CD4-positive, alpha-beta memory T cell (primary cell): ENCODE measurements at regions not wholly inside any gene's neighbourhood (a gene's known extent, or its start where the extent isn't known, plus 50 kb on each side); places are given as distances from the start of the nearest gene placed in this dataset.

Experiments used
- CTCF ChIA-PET: fragments of 350-600 bp; sonication (Branson Sonifier 250); formaldehyde crosslinking; loops from one replicate; lab custom pipeline; 2021; ENCODE audit warnings: inconsistent platforms; ENCODE audit not compliant: partially characterized antibody; lab: Charles Lee
- POLR2A ChIA-PET: fragments of 350-600 bp; sonication (Branson Sonifier 250); formaldehyde crosslinking; loops from one replicate; lab custom pipeline; 2021; ENCODE audit not compliant: partially characterized antibody; lab: Charles Lee
- DNase-seq, 5 donors: peaks; one replicate each; pipeline versions ENCODE4 v3.0.0 to v3.0.0-alpha.2; 2020 to 2022; ENCODE audit warnings: mixed read lengths in 1 of 5
- H3K27ac ChIP-seq: one replicate; pipeline ENCODE4 v1.7.0; 2013; ENCODE audit warnings: low read depth, low read length
- H3K27me3 ChIP-seq: 2 replicates; pipeline ENCODE4 v1.7.0; 2013; ENCODE audit warnings: mild to moderate bottlenecking, low read length, moderate library complexity; ENCODE audit not compliant: insufficient read depth
- H3K36me3 ChIP-seq: 2 replicates; pipeline ENCODE4 v1.7.0; 2013; ENCODE audit warnings: mild to moderate bottlenecking, low read length, moderate library complexity; ENCODE audit not compliant: insufficient read depth
- H3K4me1 ChIP-seq: 2 replicates; pipeline ENCODE4 v1.7.0; 2013; ENCODE audit warnings: mild to moderate bottlenecking, low read length, moderate library complexity; ENCODE audit not compliant: insufficient read depth
- H3K4me3 ChIP-seq, 2 donors: one replicate each; pipeline ENCODE4 v1.7.0; 2013; ENCODE audit warnings: low read length in 2 of 2, mild to moderate bottlenecking in 1 of 2
- H3K9me3 ChIP-seq, 2 donors: one replicate each; pipeline ENCODE4 v1.7.0; 2013; ENCODE audit warnings: low read length in 2 of 2, control low read depth in 1 of 2; ENCODE audit not compliant: control insufficient read depth in 1 of 2
- H3K27ac Mint-ChIP-seq, 7 donors: one replicate each; pipeline ENCODE4 v1.8.0; 2020 to 2021; ENCODE audit warnings: mixed read lengths in 7 of 7, mild to moderate bottlenecking in 6 of 7, inconsistent platforms in 3 of 7, moderate library complexity in 3 of 7
- H3K27me3 Mint-ChIP-seq, 2 donors: one replicate each; pipeline ENCODE4 v1.8.0; 2020 to 2021; ENCODE audit warnings: mixed read lengths in 2 of 2
- H3K36me3 Mint-ChIP-seq, 2 donors: one replicate each; pipeline ENCODE4 v1.8.0; 2020 to 2021; ENCODE audit warnings: mixed read lengths in 2 of 2, inconsistent platforms in 1 of 2, mild to moderate bottlenecking in 1 of 2
- H3K4me1 Mint-ChIP-seq, 4 donors: one replicate each; pipeline ENCODE4 v1.8.0; 2020 to 2021; ENCODE audit warnings: mixed read lengths in 4 of 4, mild to moderate bottlenecking in 1 of 4
- H3K4me3 Mint-ChIP-seq, 8 donors: one replicate each; pipeline ENCODE4 v1.8.0; 2020 to 2021; ENCODE audit warnings: mixed read lengths in 8 of 8, mild to moderate bottlenecking in 7 of 8, moderate library complexity in 6 of 8, inconsistent platforms in 3 of 8
- H3K9me3 Mint-ChIP-seq, 8 donors: one replicate each; pipeline ENCODE4 v1.8.0; 2020 to 2021; ENCODE audit warnings: mixed read lengths in 8 of 8, mild to moderate bottlenecking in 5 of 8, inconsistent platforms in 3 of 8, moderate library complexity in 1 of 8
- intact Hi-C: fragments of 100-400 bp; cut with micrococcal nuclease; formaldehyde crosslinking; loops from one replicate; pipeline ENCODE4 v1.15.1; 2023

GRCh38 chr21:15119486-15119885 is 54.7 kb upstream of the NRIP1 start:
- DNase-seq, result no peak
- ChIA-PET POLR2A (no interaction called here), CTCF (no interaction called here)
- Mint-ChIP-seq H3K9me3 (no peaks in the 10 kb centered on the region), H3K27me3 (peaks cover 3 to 8% of the 10 kb centered on the region in 2 donors), H3K4me1 (peaks cover 0 to 1% (median 0%) of the 10 kb centered on the region in 4 donors), H3K27ac (no peak overlapping the region), H3K36me3 (no peaks in the 10 kb centered on the region), H3K4me3 (no peak overlapping the region)
- H3K27ac ChIP-seq, result no peak overlapping the region
- H3K36me3 ChIP-seq, result no peaks in the 10 kb centered on the region
- intact Hi-C loops, result no loop called here
- no peak overlapping the region for H3K4me3 ChIP-seq
- H3K27me3 ChIP-seq, result no peaks in the 10 kb centered on the region
- H3K9me3 ChIP-seq, result no peaks in the 10 kb centered on the region
- no peaks in the 10 kb centered on the region for H3K4me1 ChIP-seq

DNA sequence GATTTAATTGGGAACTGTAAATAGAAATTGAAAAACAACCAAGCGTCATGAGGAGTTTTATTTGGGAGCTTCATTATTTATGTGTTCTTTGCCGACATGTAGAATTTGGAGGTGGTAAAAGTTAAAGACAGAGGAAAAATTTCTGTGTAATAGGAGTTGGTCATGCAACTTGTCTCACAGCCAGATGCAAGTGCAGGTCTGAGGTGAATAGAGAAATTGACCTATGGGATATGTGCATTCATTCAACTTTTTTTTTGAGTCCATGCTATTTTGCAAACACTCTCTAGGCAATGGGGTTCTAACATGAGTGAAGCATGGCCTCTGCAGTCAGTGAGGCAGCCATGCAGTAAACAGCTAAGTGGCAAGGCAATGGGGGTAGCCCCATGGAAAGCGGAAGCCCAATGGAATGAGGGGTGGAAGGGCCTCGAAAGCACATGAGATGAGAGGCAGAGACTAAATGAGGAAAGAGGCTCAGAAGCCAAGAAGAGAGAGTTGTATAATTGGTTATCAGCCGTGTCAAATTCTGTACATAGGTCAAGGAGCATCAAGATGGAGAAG is 56.4 kb upstream of the NRIP1 start:
- intact Hi-C loops, result no loop called here
- POLR2A ChIA-PET, result no interaction called here
- peaks cover 0 to 1% (median 0%) of the 10 kb centered on the region in 4 donors for H3K4me1 Mint-ChIP-seq
- Histone ChIP-seq H3K27me3 (no peaks in the 10 kb centered on the region), H3K4me3 (no peak overlapping the region), H3K4me1 (no peaks in the 10 kb centered on the region), H3K36me3 (no peaks in the 10 kb centered on the region), H3K9me3 (no peaks in the 10 kb centered on the region), H3K27ac (no peak overlapping the region)
- peaks cover 2 to 7% of the 10 kb centered on the region in 2 donors for H3K27me3 Mint-ChIP-seq
- CTCF ChIA-PET, result no interaction called here
- H3K4me3 Mint-ChIP-seq, result no peak overlapping the region
- no peak overlapping the region for H3K27ac Mint-ChIP-seq
- no peak for DNase-seq
- no peaks in the 10 kb centered on the region for H3K36me3 Mint-ChIP-seq
- H3K9me3 Mint-ChIP-seq, result no peaks in the 10 kb centered on the region

- H3K27ac ChIP-seq, result no peak overlapping the region
- POLR2A ChIA-PET, result no interaction called here
- H3K4me3 ChIP-seq, result no peak overlapping the region
- H3K9me3 ChIP-seq, result no peaks in the 10 kb centered on the region
- Mint-ChIP-seq H3K27ac (no peak overlapping the region), H3K4me1 (peaks cover 0 to 1% (median 0%) of the 10 kb centered on the region in 4 donors), H3K36me3 (no peaks in the 10 kb centered on the region), H3K27me3 (peaks cover 2 to 7% of the 10 kb centered on the region in 2 donors), H3K9me3 (no peaks in the 10 kb centered on the region), H3K4me3 (no peak overlapping the region)
- H3K36me3 ChIP-seq, result no peaks in the 10 kb centered on the region
- CTCF ChIA-PET, result interaction anchor here (1.4 kb wide), 1 partner anchor 12 kb away, joined by 5 read pairs; no protein-coding TSS in a partner anchor
- intact Hi-C loops, result no loop called here
- no peaks in the 10 kb centered on the region for H3K27me3 ChIP-seq
- H3K4me1 ChIP-seq, result no peaks in the 10 kb centered on the region
- DNase-seq, result no peak
Observed at GRCh38 chr21:15121655-15122120, 56.9 kb upstream of the NRIP1 start.

DNA sequence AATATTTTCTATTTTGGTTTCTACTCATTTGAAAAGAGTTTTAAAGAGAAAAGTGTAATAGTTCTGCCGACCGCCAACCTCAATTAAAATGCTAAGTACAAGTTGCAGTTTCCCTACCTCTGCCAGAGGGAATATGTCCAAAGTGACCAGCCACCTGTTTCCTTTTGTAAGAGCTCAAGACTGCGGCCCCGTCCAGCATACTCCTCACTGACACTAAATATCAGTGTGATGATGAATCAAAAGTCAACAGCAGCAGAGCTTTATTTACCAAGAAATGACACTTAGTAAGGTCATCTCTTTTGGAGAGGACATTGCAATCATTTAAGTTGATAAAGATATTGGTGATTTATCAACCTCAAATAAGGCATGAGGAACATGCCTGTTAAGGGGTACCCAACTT is 57.4 kb upstream of the NRIP1 start:
- Histone ChIP-seq H3K9me3 (no peaks in the 10 kb centered on the region), H3K4me1 (no peaks in the 10 kb centered on the region), H3K27me3 (no peaks in the 10 kb centered on the region), H3K27ac (no peak overlapping the region), H3K4me3 (no peak overlapping the region), H3K36me3 (no peaks in the 10 kb centered on the region)
- Mint-ChIP-seq H3K36me3 (no peaks in the 10 kb centered on the region), H3K27ac (no peak overlapping the region), H3K4me1 (peaks cover 0 to 1% (median 0%) of the 10 kb centered on the region in 4 donors), H3K27me3 (peaks cover 2 to 7% of the 10 kb centered on the region in 2 donors), H3K9me3 (no peaks in the 10 kb centered on the region), H3K4me3 (no peak overlapping the region)
- CTCF ChIA-PET, result interaction anchor here (1.4 kb wide), 1 partner anchor 13 kb away, joined by 5 read pairs; no protein-coding TSS in a partner anchor
- DNase-seq, result no peak
- POLR2A ChIA-PET, result no interaction called here
- intact Hi-C loops, result no loop called here

GRCh38 chr21:15124731-15125130 is 59.9 kb upstream of the NRIP1 start:
- H3K4me1 ChIP-seq, result no peaks in the 10 kb centered on the region
- no peaks in the 10 kb centered on the region for H3K36me3 ChIP-seq
- H3K27ac Mint-ChIP-seq, result no peak overlapping the region
- H3K27ac ChIP-seq, result no peak overlapping the region
- H3K4me3 ChIP-seq, result no peak overlapping the region
- intact Hi-C loops, result no loop called here
- H3K4me1 Mint-ChIP-seq, result peaks cover 0 to 1% (median 0%) of the 10 kb centered on the region in 4 donors
- H3K9me3 ChIP-seq, result no peaks in the 10 kb centered on the region
- CTCF ChIA-PET, result no interaction called here
- no peak overlapping the region for H3K4me3 Mint-ChIP-seq
- H3K27me3 Mint-ChIP-seq, result peaks cover 2 to 7% of the 10 kb centered on the region in 2 donors
- DNase-seq, result no peak
- no peaks in the 10 kb centered on the region for H3K27me3 ChIP-seq
- H3K9me3 Mint-ChIP-seq, result no peaks in the 10 kb centered on the region
- POLR2A ChIA-PET, result no interaction called here
- no peaks in the 10 kb centered on the region for H3K36me3 Mint-ChIP-seq

- ChIA-PET CTCF (no interaction called here), POLR2A (no interaction called here)
- Histone ChIP-seq H3K4me1 (no peaks in the 10 kb centered on the region), H3K27me3 (no peaks in the 10 kb centered on the region), H3K9me3 (no peaks in the 10 kb centered on the region), H3K4me3 (no peak overlapping the region), H3K27ac (no peak overlapping the region), H3K36me3 (no peaks in the 10 kb centered on the region)
- Mint-ChIP-seq H3K27me3 (peaks cover 1 to 3% of the 10 kb centered on the region in 2 donors), H3K27ac (no peak overlapping the region), H3K4me3 (no peak overlapping the region), H3K36me3 (no peaks in the 10 kb centered on the region), H3K4me1 (no peaks in the 10 kb centered on the region), H3K9me3 (no peaks in the 10 kb centered on the region)
- intact Hi-C loops, result no loop called here
- DNase-seq, result no peak
Observed at GRCh38 chr21:15126948-15127347, 62.1 kb upstream of the NRIP1 start.

- Histone ChIP-seq H3K4me3 (no peak overlapping the region), H3K36me3 (no peaks in the 10 kb centered on the region), H3K9me3 (no peaks in the 10 kb centered on the region), H3K27me3 (no peaks in the 10 kb centered on the region), H3K4me1 (no peaks in the 10 kb centered on the region), H3K27ac (no peak overlapping the region)
- ChIA-PET CTCF (no interaction called here), POLR2A (no interaction called here)
- Mint-ChIP-seq H3K27ac (no peak overlapping the region), H3K9me3 (no peaks in the 10 kb centered on the region), H3K36me3 (no peaks in the 10 kb centered on the region), H3K27me3 (peaks cover 2 to 3% of the 10 kb centered on the region in 2 donors), H3K4me1 (no peaks in the 10 kb centered on the region), H3K4me3 (no peak overlapping the region)
- intact Hi-C loops, result no loop called here
- no peak for DNase-seq
Observed at GRCh38 chr21:15127437-15127836, 62.6 kb upstream of the NRIP1 start.
